22Rv1 (cell line): ENCODE measurements at regions not wholly inside any gene's neighbourhood (a gene's known extent, or its start where the extent isn't known, plus 50 kb on each side); places are given as distances from the start of the nearest gene placed in this dataset.

Source experiments
- H3K27ac ChIP-seq: fragments of 450-650 bp; 2 replicates; pipeline ENCODE4 v1.5.1; 2017
- CTCF ChIP-seq: fragments of 450-650 bp; IDR thresholded peaks from 2 replicates; pipeline ENCODE4 v1.5.1; 2017; ENCODE audit warnings: mild to moderate bottlenecking
- ZFX ChIP-seq: fragments of 450-650 bp; IDR thresholded peaks from 2 replicates; pipeline ENCODE4 v1.6.1; 2017; ENCODE audit warnings: antibody characterized with exemption, borderline replicate concordance

- TF ChIP-seq ZFX = no peak
- TF ChIP-seq CTCF = no peak
- no peak overlapping the region for H3K27ac ChIP-seq
These were observed 50.2 kb upstream of the CPNE4 start for GRCh38 chr3:132084982-132085381.

GRCh38 chr3:132087356-132087755, 52.5 kb upstream of the CPNE4 start:
- no peak overlapping the region for H3K27ac ChIP-seq

GRCh38 chr3:132088291-132088690, 53.5 kb upstream of the CPNE4 start:
- TF ChIP-seq ZFX (no peak), CTCF (no peak)
- H3K27ac ChIP-seq = no peak overlapping the region

More at GRCh38 chr3:132087356-132087755, 52.5 kb upstream of the CPNE4 start:
- TF ChIP-seq CTCF (no peak), ZFX (no peak)

- no peak overlapping the region for H3K27ac ChIP-seq
- TF ChIP-seq CTCF = no peak
- TF ChIP-seq ZFX = no peak
These were observed 56.1 kb upstream of the CPNE4 start for GRCh38 chr3:132090921-132091320.

GRCh38 chr3:132116601-132117000, 81.8 kb upstream of the CPNE4 start:
- H3K27ac ChIP-seq = no peak overlapping the region

GRCh38 chr3:132117642-132118041, 82.8 kb upstream of the CPNE4 start:
- H3K27ac ChIP-seq = no peak overlapping the region
- TF ChIP-seq ZFX = no peak
- no peak for TF ChIP-seq CTCF

More at GRCh38 chr3:132116601-132117000, 81.8 kb upstream of the CPNE4 start:
- TF ChIP-seq CTCF (no peak), ZFX (no peak)

- no peak overlapping the region for H3K27ac ChIP-seq
- TF ChIP-seq ZFX (no peak), CTCF (no peak)
These were observed 84.7 kb upstream of the CPNE4 start for GRCh38 chr3:132119531-132119930.
